Dedifferentiated amniotic fluid mesenchymal stem cell (primary cell): ENCODE measurements at regions not wholly inside any gene's neighbourhood (a gene's known extent, or its start where the extent isn't known, plus 50 kb on each side); places are given as distances from the start of the nearest gene placed in this dataset.

Experiments
- DNase-seq: peaks from one replicate; pipeline ENCODE4 v3.0.0-alpha.2; 2016; ENCODE audit errors: extremely low spot score

DNA sequence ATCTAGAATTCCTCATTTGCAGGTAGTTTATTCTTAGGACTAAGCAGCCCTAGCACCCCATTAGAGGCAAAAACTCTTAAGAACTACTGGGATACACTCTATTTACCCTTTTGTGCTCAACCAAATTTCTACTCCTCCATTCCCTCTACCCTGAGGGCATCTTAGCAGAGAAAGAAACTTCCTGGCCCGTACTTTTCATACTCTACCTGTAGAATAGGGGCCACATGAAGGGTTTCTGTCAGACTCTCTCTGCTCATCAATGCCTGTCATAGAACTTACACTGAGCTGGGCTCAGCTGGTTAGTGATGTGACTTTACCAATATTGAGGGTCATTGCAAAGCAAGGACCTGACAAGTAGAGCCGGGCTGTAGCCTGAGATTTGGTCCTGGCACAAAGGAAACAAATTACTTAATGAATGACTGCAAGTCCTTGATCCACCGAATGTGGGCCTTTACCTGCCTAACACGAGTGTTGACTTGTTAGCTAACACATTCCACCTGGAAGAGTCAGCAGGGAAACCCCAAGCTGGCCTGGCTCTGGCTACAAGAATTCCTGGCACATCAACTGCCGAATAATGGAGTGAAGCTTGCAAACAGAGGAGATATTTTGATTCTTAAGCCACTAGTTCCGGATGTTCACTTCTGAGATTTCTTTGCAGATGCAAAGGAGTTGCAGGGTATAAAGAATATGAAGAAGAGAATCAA is 280.5 kb upstream of the JAG1 start:
- no peak for DNase-seq

DNA sequence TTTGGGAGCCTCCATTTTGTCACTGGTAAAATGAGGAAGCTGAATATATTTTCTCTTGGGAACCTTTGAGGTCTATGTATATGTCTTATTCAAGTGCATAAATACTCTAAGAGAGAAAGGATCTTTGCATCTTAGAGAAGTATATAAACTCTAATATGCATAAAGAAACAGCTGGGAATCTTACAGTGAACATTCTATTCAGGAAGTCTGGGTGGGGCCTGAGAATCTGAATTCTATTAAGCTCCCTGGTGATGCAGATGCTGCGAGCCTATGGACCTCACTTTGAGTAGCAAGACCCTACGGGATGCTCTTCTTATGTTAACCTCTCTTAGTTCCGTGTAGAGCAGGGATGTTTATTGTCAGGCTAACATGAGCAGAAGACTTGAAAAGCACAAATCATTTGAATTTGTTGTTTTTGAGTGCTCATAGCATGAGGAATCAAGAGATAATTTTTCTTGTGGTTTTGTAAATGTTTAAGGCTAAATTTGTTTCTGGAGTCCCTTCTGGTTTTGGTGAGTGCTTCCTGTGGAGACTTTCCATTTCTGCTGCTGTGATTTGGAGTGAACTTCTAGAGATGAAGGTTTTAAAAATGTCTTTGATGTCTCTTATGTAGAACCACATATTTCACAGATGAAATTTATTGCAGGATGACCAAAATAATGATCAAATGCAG is 281.2 kb upstream of the JAG1 start:
- DNase-seq, result peak; percentile 22

DNA sequence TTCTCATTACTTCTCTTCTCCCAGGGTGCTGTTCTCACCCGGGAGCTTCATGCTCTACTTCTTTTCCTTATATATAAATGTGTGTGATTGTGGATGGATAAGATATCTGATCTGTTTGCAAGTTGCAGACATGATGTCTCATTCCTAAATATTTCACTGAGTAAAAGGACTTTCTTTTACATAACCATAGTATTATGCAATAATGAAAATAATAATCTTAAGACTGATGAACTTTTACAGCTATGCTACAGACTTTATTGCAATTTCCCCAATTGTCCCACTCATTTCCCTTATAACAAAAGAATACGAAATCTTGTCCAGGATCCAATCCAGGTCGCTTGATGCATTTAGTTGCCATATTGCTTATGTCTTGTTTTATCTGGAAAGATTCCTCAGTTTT is 284.5 kb upstream of the JAG1 start:
- no peak for DNase-seq

DNA sequence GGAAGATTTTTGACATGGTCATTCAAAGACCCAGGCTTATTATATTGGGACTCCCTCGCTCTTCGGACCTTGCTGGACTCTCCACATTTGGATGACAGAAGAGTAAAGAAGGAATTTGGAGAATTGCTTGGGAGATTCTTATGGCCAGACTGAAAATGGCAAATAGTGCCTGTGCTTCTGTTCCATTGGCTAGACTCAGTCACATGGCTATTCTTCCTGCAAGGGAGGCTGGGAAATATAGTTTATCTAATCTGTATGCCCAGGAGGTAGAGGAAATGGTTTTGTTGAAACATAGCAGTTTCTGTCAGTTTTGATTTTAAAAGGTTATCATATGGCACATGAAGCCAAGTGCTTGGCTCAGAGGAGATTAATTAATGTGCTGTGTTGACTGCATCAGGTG is 286.6 kb upstream of the JAG1 start:
- DNase-seq, result no peak

DNA sequence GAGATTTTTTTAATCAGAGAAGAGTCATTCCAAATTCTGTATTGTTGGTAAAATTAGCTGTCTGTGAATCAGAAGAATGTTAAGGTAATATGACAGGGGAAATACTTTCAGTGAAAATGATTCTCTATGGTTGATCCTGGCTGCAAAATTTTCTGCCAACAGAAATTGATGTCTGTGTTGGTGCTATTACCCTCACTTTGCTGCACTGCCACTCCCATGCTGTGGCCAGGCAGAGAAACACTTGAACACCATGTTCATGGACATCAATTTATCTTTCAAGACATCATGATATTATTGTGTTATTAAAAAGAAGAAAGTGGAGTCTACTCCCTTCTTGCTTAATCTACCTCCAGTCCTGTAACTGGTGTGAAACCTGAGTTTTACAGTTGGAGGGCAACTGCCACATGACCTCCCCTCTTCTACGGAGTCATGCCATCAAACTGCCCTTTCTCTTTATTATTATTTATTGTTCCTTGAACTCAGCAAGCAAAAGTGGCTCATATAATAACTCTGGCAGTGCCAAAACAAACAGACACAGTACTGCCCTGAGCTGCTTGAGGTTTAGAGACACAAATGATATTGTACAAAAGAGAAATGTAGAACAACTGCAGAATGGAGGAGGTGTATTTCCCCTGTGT is 288.0 kb upstream of the JAG1 start:
- no peak for DNase-seq

DNA sequence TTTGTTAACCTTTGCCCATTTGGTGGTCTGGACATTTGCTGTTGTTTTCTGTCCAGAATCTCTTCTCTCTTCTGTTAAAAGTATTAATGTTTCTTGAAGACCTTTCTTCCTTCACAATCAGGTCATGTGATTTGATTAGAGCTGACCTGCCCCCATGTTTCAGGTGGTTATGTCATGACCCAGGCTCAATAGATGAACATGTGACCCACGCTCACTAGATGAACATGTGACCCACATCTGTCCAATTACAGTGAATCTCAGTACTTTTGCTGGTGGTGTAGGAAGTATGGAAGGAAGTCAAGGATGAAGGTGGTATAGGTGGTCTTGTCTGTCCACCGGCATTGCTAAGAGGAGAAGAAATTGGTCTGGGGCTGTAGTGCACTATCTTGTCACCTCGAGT is 289.1 kb upstream of the JAG1 start:
- DNase-seq, result no peak

DNA sequence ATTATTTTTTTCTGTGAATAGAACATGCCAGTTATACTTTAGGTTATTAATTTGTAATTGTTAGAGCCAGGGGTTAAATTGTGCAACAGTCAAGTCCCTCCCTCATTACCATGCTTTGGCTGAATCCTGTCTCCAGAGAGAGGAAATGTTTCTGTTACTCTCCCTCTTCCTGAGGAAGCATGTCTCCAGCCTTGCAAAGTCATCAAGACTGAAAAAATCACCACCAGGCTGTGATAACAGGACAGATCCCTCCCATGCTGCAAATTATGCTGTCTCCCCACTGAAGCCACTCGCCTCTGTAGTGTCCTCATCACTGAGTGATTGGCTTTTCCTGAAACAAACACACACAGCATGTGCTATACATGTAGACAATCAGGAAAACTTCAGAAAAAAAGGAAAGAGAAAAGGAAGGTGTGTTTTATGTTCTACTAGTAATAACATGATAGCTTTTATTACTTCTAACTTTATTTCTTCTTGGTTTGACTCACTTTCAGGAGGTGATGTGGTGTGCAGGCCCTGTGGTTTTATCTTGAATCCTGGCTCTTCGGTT is 290.0 kb upstream of the JAG1 start:
- DNase-seq, result no peak

DNA sequence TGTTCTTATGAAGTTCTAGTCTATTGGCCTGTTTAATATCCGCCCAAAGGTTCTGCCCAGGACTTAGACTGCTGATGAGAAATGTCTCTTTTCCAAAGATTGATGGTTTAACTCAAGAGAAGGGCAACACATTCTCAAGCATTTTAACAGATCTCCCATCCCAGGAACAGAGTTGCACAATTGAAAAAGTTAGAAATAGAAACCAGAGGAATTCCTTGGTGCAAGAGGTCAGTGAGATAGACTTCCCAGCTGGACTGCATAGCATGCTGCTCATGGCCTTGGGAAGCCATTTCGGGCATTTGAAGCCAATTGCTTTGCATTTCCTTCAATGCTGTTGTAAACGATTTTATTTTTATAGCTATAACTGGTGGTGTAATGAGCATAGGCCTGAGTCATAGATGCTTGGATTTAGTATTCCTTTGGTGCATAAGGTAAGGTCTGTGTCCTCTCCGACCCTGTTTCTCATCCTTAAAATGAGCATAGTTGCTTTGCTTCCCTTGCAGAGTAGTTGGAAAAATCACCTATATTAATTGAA is 292.2 kb upstream of the JAG1 start:
- no peak for DNase-seq

DNA sequence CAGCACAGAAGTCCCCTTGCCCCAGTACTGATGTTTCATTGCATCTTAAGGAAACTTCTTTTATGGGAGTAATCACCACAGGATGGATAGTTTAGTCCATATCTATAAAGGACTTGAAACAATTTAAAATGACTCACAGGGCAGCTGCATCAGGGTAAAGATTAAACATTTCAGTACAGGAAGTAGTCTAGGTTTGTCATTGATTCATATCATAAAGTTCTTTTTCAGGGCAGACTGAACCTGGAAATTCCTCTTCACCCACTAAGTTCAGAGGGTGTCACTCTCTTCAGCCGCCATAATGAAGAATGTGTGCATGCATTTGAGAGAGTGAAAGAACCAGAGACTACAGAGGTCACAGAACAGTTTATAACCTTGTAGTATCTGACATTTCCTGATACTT is 296.3 kb upstream of the JAG1 start:
- DNase-seq, result no peak

DNA sequence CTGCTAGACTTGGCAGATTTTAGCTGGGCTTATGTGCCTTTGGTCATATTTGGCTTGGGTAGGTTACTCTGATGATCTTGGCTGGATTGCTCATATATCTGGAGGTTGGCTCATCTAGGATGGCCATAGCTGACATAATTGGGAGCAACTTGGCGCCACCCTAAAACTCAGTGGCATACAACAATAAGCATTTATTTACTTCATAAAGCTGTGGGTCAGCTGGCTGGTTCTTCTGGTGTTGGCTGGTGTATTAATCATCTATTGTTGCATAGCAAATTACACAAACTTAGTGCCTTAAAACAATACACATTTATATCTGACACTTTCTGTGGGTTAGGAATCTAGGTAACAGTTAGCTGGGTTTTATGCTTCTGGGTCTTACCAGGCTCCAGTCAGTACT is 297.3 kb upstream of the JAG1 start:
- DNase-seq, result no peak

DNA sequence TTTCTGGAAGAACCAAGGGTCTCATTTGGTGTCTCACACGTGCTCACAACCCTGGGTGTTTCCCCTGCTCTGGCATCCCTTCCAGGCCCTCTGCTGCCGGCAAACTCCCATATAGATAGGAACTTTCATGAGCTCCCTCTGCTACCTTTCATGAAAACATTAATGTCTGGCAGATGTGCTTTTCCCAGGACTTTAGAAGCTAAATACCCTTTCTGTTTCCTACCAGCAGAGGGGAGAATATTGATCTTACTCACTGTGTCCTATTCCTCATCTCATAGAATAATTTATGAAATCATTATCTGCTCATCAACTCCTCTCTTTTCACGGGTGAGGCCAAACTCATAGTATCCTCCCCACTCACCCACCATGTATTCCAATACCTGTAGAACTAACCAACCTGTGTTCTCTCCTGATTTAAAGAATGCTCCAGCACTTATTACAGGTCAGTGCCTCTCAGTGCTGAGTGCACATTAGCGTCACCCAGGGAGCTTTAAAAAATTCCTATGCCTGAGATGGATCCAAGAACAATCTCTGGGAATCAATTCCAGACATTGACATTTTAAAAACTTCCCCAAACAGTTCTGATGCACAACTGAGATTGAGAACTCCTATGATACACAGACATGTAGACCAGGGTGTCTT is 298.5 kb upstream of the JAG1 start:
- no peak for DNase-seq

DNA sequence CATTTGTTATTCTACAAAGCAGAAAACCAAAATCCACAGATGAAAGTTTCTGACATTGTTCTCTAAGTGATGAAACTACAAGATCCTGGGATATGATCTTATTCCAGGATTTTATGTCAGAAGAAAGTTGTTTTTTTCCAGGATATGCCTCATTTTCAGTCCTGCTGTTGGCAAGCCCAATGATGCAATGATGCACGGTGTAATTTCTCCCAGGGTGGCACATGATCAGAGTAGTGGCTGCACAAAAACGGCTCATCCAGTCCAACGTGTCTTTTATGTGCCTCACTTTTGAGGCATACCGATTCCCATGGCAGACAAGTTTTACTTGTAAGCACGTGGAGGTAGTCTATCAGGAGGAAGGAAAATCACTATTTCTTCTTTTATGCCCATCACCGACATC is 302.3 kb upstream of the JAG1 start:
- DNase-seq, result no peak

DNA sequence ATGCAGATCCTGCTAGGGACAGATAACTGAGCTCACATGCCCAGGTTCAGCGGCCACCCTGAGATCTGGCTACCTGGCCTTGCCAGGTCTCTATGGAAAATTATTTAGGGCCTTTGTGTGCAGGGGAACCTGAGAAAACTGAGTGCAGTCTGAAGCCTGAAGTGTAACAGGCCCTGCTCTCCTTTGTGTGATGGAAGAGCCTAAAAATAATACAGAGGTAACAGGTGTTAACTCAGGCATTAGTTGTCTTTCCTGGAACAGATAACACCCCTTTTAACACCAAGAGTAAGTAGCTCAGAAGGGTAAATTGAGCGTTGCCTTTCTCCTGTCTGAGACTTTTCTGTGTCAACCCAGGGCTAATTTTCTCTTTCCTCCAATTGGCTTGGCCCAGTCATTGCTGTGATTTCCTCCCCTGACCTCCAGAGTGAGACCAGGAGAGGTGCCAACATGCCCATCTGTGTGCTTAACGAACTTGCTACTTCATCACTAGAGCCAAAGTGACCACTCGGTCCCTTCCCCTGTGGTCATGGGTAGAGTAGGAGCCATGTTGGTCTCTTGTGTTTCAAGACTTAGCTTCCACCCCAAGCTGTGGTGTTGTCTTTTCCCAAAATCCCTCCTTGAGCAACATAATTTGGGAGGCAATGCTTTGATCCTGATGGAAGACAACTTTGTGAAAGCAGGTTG is 304.4 kb upstream of the JAG1 start:
- DNase-seq, result no peak

DNA sequence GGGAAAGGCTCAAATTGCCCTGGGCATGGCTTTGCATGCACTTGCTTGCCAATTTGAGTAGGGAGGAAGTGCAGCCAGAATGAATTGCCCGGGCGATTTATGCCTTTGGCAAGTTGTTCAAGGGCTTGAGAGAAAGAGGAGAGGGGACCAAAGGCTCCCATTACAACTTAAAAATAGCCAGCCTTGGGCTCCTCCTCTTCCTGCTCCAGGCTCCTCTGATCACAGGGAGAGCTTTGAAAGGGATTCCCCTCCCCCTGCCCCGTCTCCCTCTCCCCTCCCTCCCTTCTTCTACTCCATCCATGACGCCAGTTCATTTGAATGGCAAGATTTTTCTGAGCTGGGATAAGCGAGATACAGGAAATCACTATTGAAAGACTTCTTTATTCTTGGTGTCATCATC is 304.9 kb upstream of the JAG1 start:
- no peak for DNase-seq

DNA sequence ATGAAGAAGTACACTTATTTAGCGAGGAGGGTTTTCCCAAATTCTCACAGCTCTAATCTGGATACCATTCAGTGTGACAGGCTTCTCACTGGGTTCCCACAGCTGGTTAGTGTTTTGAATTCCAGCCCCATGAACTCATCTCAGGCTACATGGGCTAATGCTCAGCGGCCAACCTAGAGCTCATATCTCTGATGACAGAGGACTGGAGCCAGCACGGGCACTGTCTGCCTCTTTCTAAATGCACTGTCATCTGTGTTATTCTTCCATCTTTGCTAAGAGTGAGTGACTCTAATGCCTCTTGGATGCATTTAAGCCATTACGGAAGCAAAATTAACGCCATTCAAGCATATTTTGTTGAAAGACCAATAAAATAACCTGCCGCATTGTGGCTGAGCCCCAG is 308.9 kb upstream of the JAG1 start:
- peak; percentile 92 for DNase-seq

DNA sequence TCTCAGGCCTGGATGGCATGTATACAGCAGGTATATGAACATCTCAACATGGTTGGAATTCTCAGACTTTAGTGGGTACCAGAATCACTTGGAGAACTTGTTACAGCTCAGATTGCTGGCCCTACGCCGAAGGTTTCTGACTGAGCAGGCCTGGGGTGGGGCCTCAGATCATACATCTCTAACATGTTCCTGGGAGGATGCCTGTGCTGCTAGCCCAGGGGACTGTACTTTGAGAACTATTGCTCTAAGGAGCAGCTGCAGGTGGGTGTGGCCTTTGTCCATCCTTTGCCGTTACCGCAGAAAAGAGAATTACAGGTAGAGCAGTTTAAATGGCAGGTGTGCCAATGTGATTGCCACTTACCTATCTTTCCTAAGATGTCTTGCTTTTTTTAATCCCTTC is 310.5 kb upstream of the JAG1 start:
- no peak for DNase-seq

DNA sequence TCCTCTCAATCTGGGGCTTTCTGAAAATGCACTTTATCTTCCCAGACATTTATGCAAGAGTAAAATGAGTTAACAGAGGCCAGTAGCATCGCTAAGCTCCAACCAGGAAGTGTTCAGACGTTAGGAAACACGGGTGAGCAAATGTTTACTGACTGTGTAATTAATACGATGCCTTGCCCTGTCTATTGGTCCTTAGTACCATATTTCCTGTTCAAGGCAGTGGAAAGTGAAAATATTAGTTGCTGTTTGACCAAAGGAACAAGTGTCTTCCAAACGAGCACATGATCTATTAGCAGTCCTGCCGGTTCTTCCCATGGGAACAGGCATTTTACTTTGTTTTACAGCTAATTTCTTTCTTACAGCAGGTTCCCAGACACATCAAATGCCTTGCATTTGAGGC is 311.1 kb upstream of the JAG1 start:
- no peak for DNase-seq

DNA sequence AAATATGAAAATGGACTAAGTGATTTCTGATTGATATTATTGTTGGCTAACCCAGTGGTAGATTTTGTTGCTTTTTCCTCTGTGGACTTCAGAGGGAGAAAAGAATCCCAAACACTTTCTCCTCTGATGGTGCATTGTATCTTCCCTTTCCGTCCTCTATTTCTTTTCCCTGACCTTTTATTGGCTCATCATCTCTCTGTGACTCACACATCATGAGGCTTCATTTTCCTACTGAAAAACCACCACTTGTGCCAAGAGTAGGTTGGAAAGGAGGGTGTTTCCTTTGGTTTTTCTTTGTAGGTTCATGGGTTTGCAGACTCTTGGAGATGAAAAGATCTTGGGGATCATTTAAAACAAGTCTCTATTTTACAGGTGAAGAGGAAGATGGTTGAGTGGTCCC is 311.7 kb upstream of the JAG1 start:
- DNase-seq, result peak; percentile 22

DNA sequence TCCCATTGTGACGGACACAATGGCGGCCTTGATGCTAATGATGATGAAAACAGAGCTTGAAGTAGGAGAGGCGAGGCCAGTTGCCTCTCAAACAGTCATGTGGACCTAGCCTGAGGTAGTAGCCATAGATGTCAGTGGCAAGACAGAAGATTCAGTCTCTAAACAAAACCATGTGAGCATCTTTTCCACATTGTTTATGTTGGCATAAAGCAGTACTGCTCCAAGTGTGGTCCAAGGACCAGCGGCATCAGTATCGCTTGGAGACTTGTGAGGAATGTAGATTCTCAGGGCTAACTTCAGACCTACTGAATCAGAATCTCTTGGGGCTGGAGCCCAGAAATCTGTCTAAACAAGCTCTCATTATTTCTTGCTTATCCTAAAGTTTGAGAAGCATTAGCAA is 312.8 kb upstream of the JAG1 start:
- no peak for DNase-seq

DNA sequence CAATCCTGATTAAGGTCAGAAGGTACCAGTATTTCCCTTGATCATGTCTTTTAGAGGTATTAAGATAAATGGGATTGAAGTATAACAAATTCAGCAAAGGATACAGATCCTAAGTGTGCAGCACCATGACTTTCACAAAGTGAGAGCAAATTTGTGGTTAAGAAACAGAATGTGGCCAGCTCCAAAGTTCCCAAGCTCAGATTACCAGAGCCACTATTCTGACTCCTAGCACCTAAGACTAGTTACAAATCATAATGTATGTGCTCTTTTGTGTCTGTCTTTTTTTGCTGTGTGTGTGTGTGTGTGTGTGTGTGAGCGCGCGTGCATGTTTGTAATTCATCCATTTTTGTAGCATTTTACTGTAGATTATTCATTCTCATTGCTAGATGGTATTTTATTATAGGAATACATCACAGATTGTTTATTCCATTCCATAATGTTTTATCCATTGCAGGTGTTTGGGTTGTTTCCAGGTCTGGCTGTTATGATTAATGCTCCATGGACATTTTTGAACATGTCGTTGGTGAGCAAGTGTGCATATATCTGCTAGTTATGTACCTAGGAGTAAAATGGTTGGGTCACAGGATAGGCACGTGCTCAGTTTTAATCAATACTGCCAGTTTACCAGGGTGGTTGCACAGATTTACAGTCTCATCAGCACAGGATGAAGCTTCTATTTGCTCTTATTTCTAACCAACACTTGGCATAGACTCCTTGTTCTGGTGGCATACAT is 314.0 kb upstream of the JAG1 start:
- DNase-seq, result no peak
